ENCODE measurements at regions not wholly inside any gene's neighbourhood (a gene's known extent, or its start where the extent isn't known, plus 50 kb on each side); places are given as distances from the start of the nearest gene placed in this dataset.

DNA sequence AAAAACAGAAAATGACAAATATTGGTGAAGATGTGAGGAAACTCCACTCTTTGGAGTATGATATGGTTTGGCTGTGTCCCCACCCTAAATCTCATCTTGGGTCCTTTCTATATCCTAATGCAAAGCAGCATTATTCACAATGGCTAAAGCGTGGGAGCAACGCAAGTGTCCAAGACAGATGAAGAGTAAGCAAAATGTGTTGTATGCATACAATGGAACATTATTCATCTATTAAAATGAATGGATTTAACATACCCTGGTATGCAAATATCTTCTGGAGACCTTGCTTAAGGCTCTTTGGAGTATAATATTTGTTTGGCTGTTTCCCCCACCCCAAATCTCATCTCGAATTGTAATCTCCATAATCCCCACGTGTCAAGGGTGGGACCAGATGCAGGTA is 839.8 kb upstream of the POM121L12 start:
- H4K8ac ChIP-seq (ENCODE audit: low read length): no peak overlapping the region

DNA sequence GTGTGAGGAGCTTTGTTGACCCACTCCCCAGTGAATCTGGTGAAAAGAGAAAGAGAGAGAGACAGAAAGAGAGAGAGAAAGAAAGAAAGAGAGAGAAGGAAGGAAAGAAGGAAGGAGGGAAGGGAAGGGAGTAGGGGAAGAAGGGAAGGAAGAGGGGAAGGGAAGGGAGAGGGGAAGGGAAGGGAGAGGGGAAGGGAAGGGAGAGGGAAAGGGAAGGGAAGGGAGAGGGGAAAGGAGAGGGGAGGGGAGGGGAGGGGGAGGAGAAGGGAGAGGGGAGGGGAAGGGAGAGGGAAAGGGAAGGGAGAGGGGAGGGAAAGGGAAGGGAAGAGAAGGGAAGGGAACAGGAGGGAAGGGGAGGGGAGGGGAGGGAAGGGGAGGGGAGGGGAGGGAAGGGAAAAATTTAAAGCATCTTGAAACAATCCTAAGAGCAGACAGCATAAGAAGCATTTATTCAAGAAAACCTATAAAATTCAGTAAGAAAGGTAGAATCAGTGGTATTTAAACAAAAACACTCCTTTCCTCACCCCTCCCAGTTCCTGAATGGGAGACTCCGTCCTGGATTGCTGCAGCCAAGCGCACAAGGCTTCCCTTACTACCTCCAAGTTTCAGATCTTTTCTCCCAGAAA is 846.2 kb upstream of the POM121L12 start:
- Histone ChIP-seq H2BK120ac (ENCODE audit: low read depth, low read length) (no peak overlapping the region), H3K4me2 (ENCODE audit: low read length, poor library complexity, severe bottlenecking) (no peak overlapping the region), H2AK5ac (ENCODE audit: low read length, severe bottlenecking) (no peak overlapping the region), H2BK12ac (ENCODE audit: low read length in 2 of 2) (no peak overlapping the region), H3K27ac (ENCODE audit: low read length, poor library complexity, severe bottlenecking) (no peak overlapping the region), H3K14ac (ENCODE audit: low read length in 2 of 2) (no peak overlapping the region), H3K23ac (ENCODE audit: low read length in 2 of 2) (no peak overlapping the region), H3K18ac (ENCODE audit: low read depth in 1 of 2, low read length in 2 of 2) (no peak overlapping the region), H2BK5ac (ENCODE audit: low read depth, low read length, poor library complexity, severe bottlenecking) (no peak overlapping the region), H4K8ac (ENCODE audit: low read length) (no peak overlapping the region), H3K4ac (ENCODE audit: low read depth in 1 of 2, low read length in 2 of 2) (no peak overlapping the region), H4K91ac (ENCODE audit: low read length) (no peak overlapping the region), H2BK15ac (ENCODE audit: low read depth, poor library complexity, severe bottlenecking) (no peak overlapping the region), H3K27me3 (ENCODE audit: control insufficient read depth in 1 of 2, insufficient read depth in 1 of 2, low read length in 2 of 2) (no peaks in the 10 kb centered on the region), H3K4me1 (ENCODE audit: control insufficient read depth, insufficient read depth, low read depth, low read length) (no peaks in the 10 kb centered on the region), H2AFZ (ENCODE audit: low read depth, low read length) (no peak overlapping the region), H3K9me3 (ENCODE audit: control insufficient read depth, low read length) (peaks cover 11% of the 10 kb centered on the region), H3K9ac (ENCODE audit: low read length) (no peak overlapping the region), H3K36me3 (ENCODE audit: control insufficient read depth in 1 of 2, insufficient read depth in 2 of 2, low read depth in 1 of 2, low read length in 2 of 2) (no peaks in the 10 kb centered on the region), H3K79me1 (replicated peaks; ENCODE audit: low read length, poor library complexity, severe bottlenecking) (no peaks in the 10 kb centered on the region), H3K4me3 (ENCODE audit: insufficient read depth in 1 of 2, low read depth in 1 of 2, low read length in 2 of 2) (no peak overlapping the region)
- DNase-seq: no peak
- WGBS: 94% methylated on average over 2 of the region's 2 CpGs

More for the DNA sequence above, 839.8 kb upstream of the POM121L12 start:
- no peak overlapping the region for H2AFZ ChIP-seq (ENCODE audit: low read depth, low read length)
- no peak overlapping the region for H2BK5ac ChIP-seq (ENCODE audit: low read depth, low read length, poor library complexity, severe bottlenecking)
- H3K27me3 ChIP-seq (ENCODE audit: control insufficient read depth in 1 of 2, insufficient read depth in 1 of 2, low read length in 2 of 2): no peaks in the 10 kb centered on the region
- 63% methylated on average over 1 of the region's 4 CpGs for WGBS
- H2BK120ac ChIP-seq (ENCODE audit: low read depth, low read length): no peak overlapping the region
- H3K4me2 ChIP-seq (ENCODE audit: low read length, poor library complexity, severe bottlenecking): no peak overlapping the region
- H2BK15ac ChIP-seq (ENCODE audit: low read depth, poor library complexity, severe bottlenecking): no peak overlapping the region
- no peaks in the 10 kb centered on the region for H3K79me1 ChIP-seq (replicated peaks; ENCODE audit: low read length, poor library complexity, severe bottlenecking)
- DNase-seq: no peak
- H3K18ac ChIP-seq (ENCODE audit: low read depth in 1 of 2, low read length in 2 of 2): no peak overlapping the region
- H3K27ac ChIP-seq (ENCODE audit: low read length, poor library complexity, severe bottlenecking): no peak overlapping the region
- H3K14ac ChIP-seq (ENCODE audit: low read length in 2 of 2): no peak overlapping the region
- H3K36me3 ChIP-seq (ENCODE audit: control insufficient read depth in 1 of 2, insufficient read depth in 2 of 2, low read depth in 1 of 2, low read length in 2 of 2): no peaks in the 10 kb centered on the region
- H4K91ac ChIP-seq (ENCODE audit: low read length): no peak overlapping the region
- H2BK12ac ChIP-seq (ENCODE audit: low read length in 2 of 2): no peak overlapping the region
- no peak overlapping the region for H2AK5ac ChIP-seq (ENCODE audit: low read length, severe bottlenecking)
- H3K4me1 ChIP-seq (ENCODE audit: control insufficient read depth, insufficient read depth, low read depth, low read length): no peaks in the 10 kb centered on the region
- no peak overlapping the region for H3K23ac ChIP-seq (ENCODE audit: low read length in 2 of 2)
- H3K4ac ChIP-seq (ENCODE audit: low read depth in 1 of 2, low read length in 2 of 2): no peak overlapping the region
- H3K4me3 ChIP-seq (ENCODE audit: insufficient read depth in 1 of 2, low read depth in 1 of 2, low read length in 2 of 2): no peak overlapping the region
- H3K9ac ChIP-seq (ENCODE audit: low read length): no peak overlapping the region
- H3K9me3 ChIP-seq (ENCODE audit: control insufficient read depth, low read length): peaks cover 6% of the 10 kb centered on the region

DNA sequence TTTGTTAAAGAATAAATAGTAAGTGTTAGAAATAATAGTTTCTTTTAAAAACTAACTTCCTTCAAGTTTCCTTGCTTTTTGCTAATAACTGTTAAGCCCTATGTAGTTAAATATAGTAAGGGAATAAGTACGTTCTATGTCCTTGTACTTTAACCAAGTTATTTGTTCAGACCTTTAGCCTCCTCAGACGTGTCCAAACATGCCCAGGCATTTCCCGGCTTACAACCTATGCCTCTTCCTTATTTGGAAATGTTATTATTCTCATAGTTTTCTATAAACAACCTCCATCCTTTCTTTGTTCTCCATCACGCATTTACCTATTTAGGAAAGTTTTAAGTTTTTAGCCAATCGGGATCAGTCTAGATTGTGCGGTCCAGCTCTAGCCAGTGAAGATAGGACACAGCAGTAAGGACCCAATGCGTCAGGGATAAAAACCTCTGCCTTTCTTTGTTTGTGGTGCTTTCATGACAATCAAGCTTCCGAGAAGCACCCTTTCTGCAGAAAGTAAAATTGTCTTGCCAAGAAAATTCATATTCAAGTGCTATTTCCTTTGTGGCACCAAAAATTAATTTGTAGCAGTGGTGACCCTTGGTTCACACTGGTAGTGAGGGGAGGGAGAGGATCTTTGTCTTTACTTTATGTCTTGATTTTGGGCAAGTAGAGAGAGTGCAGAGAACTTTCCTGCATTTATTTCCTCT is 851.3 kb upstream of the POM121L12 start:
- Histone ChIP-seq H3K4me2 (ENCODE audit: low read length, poor library complexity, severe bottlenecking) (no peak overlapping the region), H3K27me3 (ENCODE audit: control insufficient read depth in 1 of 2, insufficient read depth in 1 of 2, low read length in 2 of 2) (no peaks in the 10 kb centered on the region), H3K36me3 (ENCODE audit: control insufficient read depth in 1 of 2, insufficient read depth in 2 of 2, low read depth in 1 of 2, low read length in 2 of 2) (no peaks in the 10 kb centered on the region), H3K4ac (ENCODE audit: low read depth in 1 of 2, low read length in 2 of 2) (no peak overlapping the region), H3K4me1 (ENCODE audit: control insufficient read depth, insufficient read depth, low read depth, low read length) (no peaks in the 10 kb centered on the region), H2BK15ac (ENCODE audit: low read depth, poor library complexity, severe bottlenecking) (no peak overlapping the region), H2AK5ac (ENCODE audit: low read length, severe bottlenecking) (no peak overlapping the region), H2BK5ac (ENCODE audit: low read depth, low read length, poor library complexity, severe bottlenecking) (no peak overlapping the region), H3K18ac (ENCODE audit: low read depth in 1 of 2, low read length in 2 of 2) (no peak overlapping the region), H2BK120ac (ENCODE audit: low read depth, low read length) (no peak overlapping the region), H3K14ac (ENCODE audit: low read length in 2 of 2) (no peak overlapping the region), H3K4me3 (ENCODE audit: insufficient read depth in 1 of 2, low read depth in 1 of 2, low read length in 2 of 2) (no peak overlapping the region), H3K23ac (ENCODE audit: low read length in 2 of 2) (no peak overlapping the region), H3K9me3 (ENCODE audit: control insufficient read depth, low read length) (no peaks in the 10 kb centered on the region), H2AFZ (ENCODE audit: low read depth, low read length) (no peak overlapping the region), H3K9ac (ENCODE audit: low read length) (no peak overlapping the region), H3K27ac (ENCODE audit: low read length, poor library complexity, severe bottlenecking) (no peak overlapping the region), H2BK12ac (ENCODE audit: low read length in 2 of 2) (no peak overlapping the region), H3K79me1 (replicated peaks; ENCODE audit: low read length, poor library complexity, severe bottlenecking) (no peaks in the 10 kb centered on the region), H4K91ac (ENCODE audit: low read length) (no peak overlapping the region), H4K8ac (ENCODE audit: low read length) (no peak overlapping the region)
- WGBS: 84% methylated on average over 7 of the region's 8 CpGs
- DNase-seq: no peak

DNA sequence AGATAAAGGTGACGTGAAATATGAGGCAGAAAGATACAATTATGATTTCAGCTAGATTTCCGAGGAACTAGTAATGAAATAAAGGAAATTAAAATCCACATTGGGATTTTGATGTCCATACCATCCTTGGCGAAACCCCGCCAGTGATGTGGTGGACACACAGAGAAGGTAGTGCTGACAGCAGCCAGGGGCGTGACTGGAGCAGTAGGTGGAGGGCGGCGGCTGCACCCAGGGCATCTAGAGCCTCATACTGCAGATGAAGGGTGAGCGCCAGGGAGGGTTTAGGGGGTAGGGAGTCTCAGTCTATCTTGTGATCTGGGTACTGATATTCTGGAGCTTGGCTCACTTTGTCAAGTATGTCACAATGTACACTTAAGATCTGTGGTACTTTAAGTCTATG is 855.5 kb upstream of the POM121L12 start:
- Histone ChIP-seq H4K8ac (ENCODE audit: low read length) (no peak overlapping the region), H4K91ac (ENCODE audit: low read length) (no peak overlapping the region), H3K4me2 (ENCODE audit: low read length, poor library complexity, severe bottlenecking) (no peak overlapping the region), H3K27ac (ENCODE audit: low read length, poor library complexity, severe bottlenecking) (no peak overlapping the region), H2BK12ac (ENCODE audit: low read length in 2 of 2) (no peak overlapping the region), H3K4me3 (ENCODE audit: insufficient read depth in 1 of 2, low read depth in 1 of 2, low read length in 2 of 2) (no peak overlapping the region), H3K23ac (ENCODE audit: low read length in 2 of 2) (no peak overlapping the region), H2BK15ac (ENCODE audit: low read depth, poor library complexity, severe bottlenecking) (no peak overlapping the region), H2BK5ac (ENCODE audit: low read depth, low read length, poor library complexity, severe bottlenecking) (no peak overlapping the region), H3K4me1 (ENCODE audit: control insufficient read depth, insufficient read depth, low read depth, low read length) (no peaks in the 10 kb centered on the region), H2BK120ac (ENCODE audit: low read depth, low read length) (no peak overlapping the region), H2AFZ (ENCODE audit: low read depth, low read length) (no peak overlapping the region), H3K18ac (ENCODE audit: low read depth in 1 of 2, low read length in 2 of 2) (no peak overlapping the region), H3K4ac (ENCODE audit: low read depth in 1 of 2, low read length in 2 of 2) (no peak overlapping the region), H3K79me1 (replicated peaks; ENCODE audit: low read length, poor library complexity, severe bottlenecking) (no peaks in the 10 kb centered on the region), H3K14ac (ENCODE audit: low read length in 2 of 2) (no peak overlapping the region), H3K27me3 (ENCODE audit: control insufficient read depth in 1 of 2, insufficient read depth in 1 of 2, low read length in 2 of 2) (no peaks in the 10 kb centered on the region), H3K9me3 (ENCODE audit: control insufficient read depth, low read length) (peaks cover 2% of the 10 kb centered on the region), H2AK5ac (ENCODE audit: low read length, severe bottlenecking) (no peak overlapping the region), H3K9ac (ENCODE audit: low read length) (no peak overlapping the region), H3K36me3 (ENCODE audit: control insufficient read depth in 1 of 2, insufficient read depth in 2 of 2, low read depth in 1 of 2, low read length in 2 of 2) (no peaks in the 10 kb centered on the region)
- no peak for DNase-seq
- WGBS: 88% methylated on average over 8 of the region's 8 CpGs

All from mesenchymal stem cell (in vitro differentiated cells and primary cell).